Upper lobe of right lung (tissue), 1 donor: ENCODE measurements at regions not wholly inside any gene's neighbourhood (a gene's known extent, or its start where the extent isn't known, plus 50 kb on each side); places are given as distances from the start of the nearest gene placed in this dataset.
"Not testable (repeated sequence)": the region's sequence is repeated elsewhere in the genome, so short reads cannot be mapped to it uniquely, and the experiment has no call there.

Source experiments
- ATAC-seq: fragments of 200-7000 bp; cut with Tn5 transposase; one replicate; pipeline ENCODE4 v1.9.1; 2020; ENCODE audit warnings: mild to moderate bottlenecking, moderate library complexity
- DNase-seq: peaks from one replicate; pipeline ENCODE4 v3.0.0-alpha.2; 2020
- H3K27ac ChIP-seq: fragments of 200-600 bp; one replicate; pipeline ENCODE4 v1.8.0; 2022
- H3K27me3 ChIP-seq: fragments of 200-600 bp; one replicate; pipeline ENCODE4 v1.8.0; 2022; ENCODE audit warnings: mild to moderate bottlenecking
- H3K36me3 ChIP-seq: fragments of 200-600 bp; one replicate; pipeline ENCODE4 v1.8.0; 2022
- H3K4me1 ChIP-seq: fragments of 200-600 bp; one replicate; pipeline ENCODE4 v1.8.0; 2022
- H3K4me3 ChIP-seq: fragments of 200-600 bp; one replicate; pipeline ENCODE4 v1.8.0; 2022; ENCODE audit warnings: mild to moderate bottlenecking
- H3K9me3 ChIP-seq: fragments of 200-600 bp; one replicate; pipeline ENCODE4 v1.8.0; 2022
- intact Hi-C: fragments of 100-400 bp; cut with DNase I; formaldehyde crosslinking; loops from one replicate; pipeline ENCODE4 v1.11.0; 2022
- TF ChIP-seq, protein P1 (sequence below): fragments of 200-600 bp; IDR thresholded peaks from one replicate; pipeline ENCODE4 v1.8.0; 2022; ENCODE audit warnings: antibody characterized with exemption
- donor health status: DM: no; HTN: yes; CAD: no; lungs with severe emphysema.

DNA sequence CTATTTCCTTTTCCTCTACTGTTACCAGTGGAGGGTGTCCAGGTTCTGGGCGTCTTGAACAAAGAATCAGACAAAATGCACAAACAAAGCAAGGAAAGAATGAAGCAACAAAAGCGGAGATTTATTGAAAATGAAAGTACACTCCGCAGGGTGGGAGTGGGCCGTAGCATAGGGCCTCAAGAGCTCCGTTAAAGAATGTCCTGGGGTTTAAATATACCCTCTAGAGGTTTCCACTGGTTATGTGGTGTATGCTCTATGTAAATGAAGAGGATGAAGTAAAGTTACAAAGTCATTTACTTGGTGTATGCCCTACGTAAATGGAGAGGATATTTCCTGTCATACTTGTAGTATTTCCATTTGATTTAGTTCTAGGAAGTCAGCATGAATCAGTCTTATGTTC, 113.5 kb upstream of the MRPS30 start:
- H3K27me3 ChIP-seq, result no peaks in the 10 kb centered on the region
- intact Hi-C loops, result no loop called here
- H3K4me1 ChIP-seq, result no peaks in the 10 kb centered on the region
- no peaks in the 10 kb centered on the region for H3K36me3 ChIP-seq
- no peak overlapping the region for H3K4me3 ChIP-seq
- no peak overlapping the region for H3K27ac ChIP-seq
- no peak for ATAC-seq
- DNase-seq, result no peak
- TF ChIP-seq, protein P1, sequence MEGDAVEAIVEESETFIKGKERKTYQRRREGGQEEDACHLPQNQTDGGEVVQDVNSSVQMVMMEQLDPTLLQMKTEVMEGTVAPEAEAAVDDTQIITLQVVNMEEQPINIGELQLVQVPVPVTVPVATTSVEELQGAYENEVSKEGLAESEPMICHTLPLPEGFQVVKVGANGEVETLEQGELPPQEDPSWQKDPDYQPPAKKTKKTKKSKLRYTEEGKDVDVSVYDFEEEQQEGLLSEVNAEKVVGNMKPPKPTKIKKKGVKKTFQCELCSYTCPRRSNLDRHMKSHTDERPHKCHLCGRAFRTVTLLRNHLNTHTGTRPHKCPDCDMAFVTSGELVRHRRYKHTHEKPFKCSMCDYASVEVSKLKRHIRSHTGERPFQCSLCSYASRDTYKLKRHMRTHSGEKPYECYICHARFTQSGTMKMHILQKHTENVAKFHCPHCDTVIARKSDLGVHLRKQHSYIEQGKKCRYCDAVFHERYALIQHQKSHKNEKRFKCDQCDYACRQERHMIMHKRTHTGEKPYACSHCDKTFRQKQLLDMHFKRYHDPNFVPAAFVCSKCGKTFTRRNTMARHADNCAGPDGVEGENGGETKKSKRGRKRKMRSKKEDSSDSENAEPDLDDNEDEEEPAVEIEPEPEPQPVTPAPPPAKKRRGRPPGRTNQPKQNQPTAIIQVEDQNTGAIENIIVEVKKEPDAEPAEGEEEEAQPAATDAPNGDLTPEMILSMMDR, result no peak
- H3K9me3 ChIP-seq, result no peaks in the 10 kb centered on the region

DNA sequence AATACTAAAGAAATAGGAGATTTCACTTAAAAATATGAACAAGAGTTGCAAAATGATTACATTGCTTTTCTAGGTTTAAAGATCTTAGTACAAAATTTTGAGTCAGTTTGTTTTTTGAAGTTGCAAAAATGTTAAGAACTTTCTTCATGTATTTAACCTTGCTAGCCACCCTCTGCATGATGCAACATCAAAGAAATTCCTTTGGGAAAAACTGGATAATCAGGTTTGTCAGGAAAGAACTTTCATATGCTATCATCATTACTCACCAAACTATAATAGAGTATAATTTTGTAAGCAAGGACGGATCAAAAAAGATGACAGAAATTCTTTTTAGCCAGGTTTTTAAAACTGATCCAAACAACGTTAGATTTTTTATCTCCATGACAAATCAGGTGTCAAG, 116.9 kb upstream of the MRPS30 start:
- Histone ChIP-seq H3K4me3 (no peak overlapping the region), H3K36me3 (no peaks in the 10 kb centered on the region), H3K27me3 (no peaks in the 10 kb centered on the region), H3K9me3 (no peaks in the 10 kb centered on the region), H3K27ac (no peak overlapping the region), H3K4me1 (no peaks in the 10 kb centered on the region)
- TF ChIP-seq, protein P1, result no peak
- no peak for DNase-seq
- intact Hi-C loops, result no loop called here
- ATAC-seq, result no peak

DNA sequence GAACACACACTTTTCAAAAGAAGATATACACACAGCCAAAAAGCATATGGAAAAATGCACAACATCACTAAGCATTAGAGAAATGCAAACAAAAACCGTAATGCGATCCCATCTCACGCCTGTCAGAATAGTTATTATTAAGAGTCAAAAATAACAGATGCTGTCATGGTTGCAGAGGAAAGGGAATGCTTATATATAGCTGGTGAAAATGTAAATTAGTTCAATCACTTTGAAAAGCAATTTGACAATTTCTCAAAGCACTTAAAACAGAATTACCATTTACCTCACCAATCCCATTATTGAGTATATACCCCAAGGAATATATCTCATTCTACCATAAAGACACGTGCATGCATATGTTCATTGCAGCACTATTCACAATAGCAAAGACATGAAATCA, 126.8 kb upstream of the MRPS30 start:
- Histone ChIP-seq H3K36me3 (no peaks in the 10 kb centered on the region), H3K9me3 (no peaks in the 10 kb centered on the region), H3K4me1 (no peaks in the 10 kb centered on the region), H3K27me3 (no peaks in the 10 kb centered on the region), H3K4me3 (no peak overlapping the region), H3K27ac (no peak overlapping the region)
- DNase-seq (no peak), ATAC-seq (no peak)
- TF ChIP-seq, protein P1, result no peak
- intact Hi-C loops, result no loop called here

DNA sequence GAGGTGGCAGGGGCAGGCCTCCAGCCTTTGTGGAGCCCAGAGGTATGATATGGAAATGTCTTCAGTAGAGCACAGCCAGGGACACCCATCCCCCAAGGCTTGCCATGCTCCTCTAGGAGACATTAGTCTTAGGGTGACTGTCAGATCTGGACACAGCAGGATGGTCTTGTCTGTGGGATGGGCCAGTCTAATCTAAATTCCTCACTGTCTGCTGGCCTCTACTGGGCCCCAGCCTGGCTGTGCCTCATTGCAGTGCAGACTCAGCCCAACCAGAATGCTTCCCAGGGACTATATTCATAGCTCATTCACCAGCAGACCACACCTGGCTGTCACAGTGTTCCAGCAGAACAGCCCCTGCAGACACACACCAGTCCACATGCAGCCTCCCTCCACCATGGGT, 129.5 kb upstream of the MRPS30 start:
- Histone ChIP-seq H3K27me3 (no peaks in the 10 kb centered on the region), H3K4me1 (no peaks in the 10 kb centered on the region), H3K9me3 (no peaks in the 10 kb centered on the region), H3K27ac (no peak overlapping the region), H3K36me3 (no peaks in the 10 kb centered on the region), H3K4me3 (no peak overlapping the region)
- ATAC-seq (no peak), DNase-seq (no peak)
- TF ChIP-seq, protein P1, result no peak
- intact Hi-C loops, result no loop called here

DNA sequence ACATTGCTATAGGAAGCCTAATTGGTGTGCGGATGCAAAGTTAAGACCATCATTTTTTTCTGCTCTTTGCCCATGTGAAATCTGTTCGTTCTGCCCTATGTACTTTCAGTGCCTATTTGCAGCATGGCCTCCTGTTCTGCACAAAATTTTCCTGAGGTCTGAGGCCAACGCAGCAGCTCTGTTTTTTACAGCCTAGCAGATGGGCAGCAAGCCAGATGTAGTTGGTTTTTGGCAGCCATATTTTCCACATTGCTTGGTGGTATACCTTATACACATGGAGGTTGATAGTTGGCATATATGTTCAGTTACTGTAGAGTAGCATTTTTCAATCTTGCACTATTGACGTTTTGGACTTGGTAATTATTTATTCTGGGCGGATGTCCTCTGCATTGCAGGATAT, 133.5 kb upstream of the MRPS30 start:
- Histone ChIP-seq H3K4me1 (no peaks in the 10 kb centered on the region), H3K27ac (no peak overlapping the region), H3K9me3 (no peaks in the 10 kb centered on the region), H3K36me3 (no peaks in the 10 kb centered on the region), H3K4me3 (no peak overlapping the region), H3K27me3 (no peaks in the 10 kb centered on the region)
- ATAC-seq (no peak), DNase-seq (no peak)
- intact Hi-C loops, result no loop called here
- TF ChIP-seq, protein P1, result no peak

DNA sequence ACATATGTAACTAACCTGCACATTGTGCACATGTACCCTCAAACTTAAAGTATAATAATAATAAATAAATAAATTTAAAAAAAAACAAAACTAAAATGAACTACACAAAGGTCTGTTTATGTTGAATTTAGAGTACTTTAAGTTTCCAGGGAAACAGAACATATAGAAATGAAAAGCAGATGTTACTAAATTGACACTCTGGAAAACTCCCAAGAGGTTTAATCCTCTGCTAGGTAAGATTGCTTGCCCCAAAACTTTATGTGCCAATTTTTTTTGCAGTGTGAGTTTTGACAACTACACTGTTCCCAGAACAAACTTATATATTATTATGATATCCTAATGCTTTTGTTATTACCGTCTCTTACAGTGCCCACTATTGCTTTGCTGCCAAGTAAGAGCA, 134.3 kb upstream of the MRPS30 start:
- no peak for ATAC-seq
- Histone ChIP-seq H3K4me3 (no peak overlapping the region), H3K36me3 (no peaks in the 10 kb centered on the region)

DNA sequence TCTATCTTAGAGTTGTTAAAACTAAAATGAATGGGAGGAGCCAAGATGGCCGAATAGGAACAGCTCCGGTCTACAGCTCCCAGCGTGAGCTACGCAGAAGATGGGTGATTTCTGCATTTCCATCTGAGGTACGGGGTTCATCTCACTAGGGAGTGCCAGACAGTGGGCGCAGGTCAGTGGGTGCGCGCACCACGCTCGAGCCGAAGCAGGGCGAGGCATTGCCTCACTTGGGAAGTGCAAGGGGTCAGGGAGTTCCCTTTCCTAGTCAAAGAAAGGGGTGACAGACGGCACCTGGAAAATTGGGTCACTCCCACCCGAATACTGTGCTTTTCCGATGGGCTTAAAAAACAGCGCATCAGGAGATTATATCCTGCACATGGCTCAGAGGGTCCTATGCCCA, 140.3 kb upstream of the MRPS30 start:
- intact Hi-C loops, H3K4me1 ChIP-seq, DNase-seq, H3K27ac ChIP-seq, H3K27me3 ChIP-seq, H3K4me3 ChIP-seq, H3K9me3 ChIP-seq, ATAC-seq, H3K36me3 ChIP-seq: not testable (repeated sequence)

More for the DNA sequence above, 134.3 kb upstream of the MRPS30 start:
- Histone ChIP-seq H3K27ac (no peak overlapping the region), H3K4me1 (no peaks in the 10 kb centered on the region), H3K9me3 (no peaks in the 10 kb centered on the region), H3K27me3 (no peaks in the 10 kb centered on the region)
- TF ChIP-seq, protein P1, result no peak
- no peak for DNase-seq
- intact Hi-C loops, result no loop called here
